SK-N-SH (cell line): ENCODE measurements at regions not wholly inside any gene's neighbourhood (a gene's known extent, or its start where the extent isn't known, plus 50 kb on each side); places are given as distances from the start of the nearest gene placed in this dataset.

ENCODE experiments used
- CTCF ChIA-PET: fragments of 300-600, 350-600 bp; formaldehyde crosslinking; extraction: SDS; loops from one replicate; lab custom pipeline; 2021; lab: Yijun Ruan, JAX
- POLR2A ChIA-PET: fragments of 350-600 bp; sonication (Branson Sonifier 250); formaldehyde crosslinking; extraction: SDS; loops from one replicate; lab custom pipeline; 2020; ENCODE audit warnings: antibody characterized with exemption, inconsistent platforms; lab: Yijun Ruan, JAX
- DNase-seq: peaks from one replicate; pipeline ENCODE4 v3.0.0; 2012
- H2AFZ ChIP-seq: fragments of 200-600 bp; sonication (generic); 2 replicates; pipeline ENCODE4 v1.8.1; 2016; ENCODE audit warnings: antibody characterized with exemption, mild to moderate bottlenecking, low read depth
- H3F3A ChIP-seq: fragments of 200-600 bp; sonication (generic); replicated peaks from 2 replicates; pipeline ENCODE3; 2016; ENCODE audit warnings: antibody characterized with exemption, mild to moderate bottlenecking; ENCODE audit not compliant: insufficient read depth
- H3K27ac ChIP-seq, 2 experiments: fragments of 200-500 bp in 1 of 2; fragments of 200-600 bp in 1 of 2; sonication (Bioruptor generic) in 1 of 2; sonication (generic), shearing (Covaris generic) in 1 of 2; 2 replicates each; pipeline versions ENCODE4 v1.5.1 to v1.6.1; 2014 to 2016; ENCODE audit warnings: low read depth in 2 of 2, inconsistent platforms in 1 of 2, low read length in 1 of 2, mild to moderate bottlenecking in 1 of 2, mixed read lengths in 1 of 2
- H3K27me3 ChIP-seq: fragments of 200-600 bp; sonication (generic), shearing (Covaris generic); 2 replicates; pipeline ENCODE4 v1.6.1; 2016; ENCODE audit warnings: mixed run types; ENCODE audit not compliant: insufficient read depth
- H3K36me3 ChIP-seq, 2 experiments: fragments of 200-500 bp in 1 of 2; fragments of 200-600 bp in 1 of 2; sonication (Bioruptor generic) in 1 of 2; sonication (generic) in 1 of 2; replicated peaks in 1 of 2; 2 replicates each; pipeline versions ENCODE3 to v1.5.1; 2014 to 2016; ENCODE audit warnings: low read length in 1 of 2, mild to moderate bottlenecking in 1 of 2; ENCODE audit not compliant: insufficient read depth in 2 of 2, control insufficient read depth in 1 of 2
- H3K4me1 ChIP-seq, 2 experiments: fragments of 200-500 bp in 1 of 2; fragments of 200-600 bp in 1 of 2; sonication (Bioruptor generic) in 1 of 2; sonication (generic), shearing (Covaris generic) in 1 of 2; 2 replicates each; pipeline versions ENCODE4 v1.5.1 to v1.6.1; 2014 to 2016; ENCODE audit warnings: low read depth in 1 of 2, low read length in 1 of 2, mixed run types in 1 of 2; ENCODE audit not compliant: insufficient read depth in 2 of 2, control insufficient read depth in 1 of 2
- H3K4me2 ChIP-seq: fragments of 200-600 bp; sonication (generic), shearing (Covaris generic); 2 replicates; pipeline ENCODE4 v1.6.1; 2017; ENCODE audit warnings: mixed run types
- H3K4me3 ChIP-seq, 2 experiments: fragments of 200-500 bp in 1 of 2; fragments of 200-600 bp in 1 of 2; sonication (Bioruptor generic) in 1 of 2; sonication (generic), shearing (Covaris generic) in 1 of 2; 2 replicates each; pipeline versions ENCODE4 v1.5.1 to v1.8.1; 2014 to 2016; ENCODE audit warnings: low read depth in 2 of 2, inconsistent platforms in 1 of 2, low read length in 1 of 2, mild to moderate bottlenecking in 1 of 2, mixed read lengths in 1 of 2, moderate library complexity in 1 of 2
- H3K79me2 ChIP-seq: fragments of 200-600 bp; sonication (generic); 2 replicates; pipeline ENCODE4 v1.8.1; 2017; ENCODE audit warnings: mild to moderate bottlenecking; ENCODE audit not compliant: insufficient read depth
- H3K9ac ChIP-seq: fragments of 200-600 bp; sonication (generic); 2 replicates; pipeline ENCODE4 v1.6.1; 2017; ENCODE audit warnings: mixed run types
- H3K9me2 ChIP-seq: fragments of 200-600 bp; sonication (generic); 2 replicates; pipeline ENCODE4 v1.6.1; 2017; ENCODE audit warnings: mixed run types
- H3K9me3 ChIP-seq: fragments of 200-600 bp; sonication (generic); 2 replicates; pipeline ENCODE4 v1.6.1; 2017; ENCODE audit warnings: mixed run types, mild to moderate bottlenecking, moderate library complexity
- H4K20me1 ChIP-seq: fragments of 200-600 bp; sonication (generic); 2 replicates; pipeline ENCODE4 v1.6.1; 2017; ENCODE audit warnings: mild to moderate bottlenecking, mixed run types; ENCODE audit not compliant: insufficient read depth
- EP300 ChIP-seq, 2 experiments: IDR thresholded peaks; 2 replicates each; pipeline versions ENCODE4 v1.4.0 to v1.6.1; 2012; ENCODE audit warnings: borderline replicate concordance in 1 of 2, low read depth in 1 of 2, low read length in 1 of 2
- GATA2 ChIP-seq: sonication (generic); formaldehyde crosslinking; IDR thresholded peaks from 2 replicates; pipeline ENCODE4 v1.5.0; 2020; ENCODE audit warnings: mild to moderate bottlenecking, missing genetic modification reagents
- IRF3 ChIP-seq: fragments of 150-350 bp; IDR thresholded peaks from 2 replicates; pipeline ENCODE4 v1.6.1; 2016; ENCODE audit warnings: mild to moderate bottlenecking, low read depth, low read length
- JUND ChIP-seq: IDR thresholded peaks from 2 replicates; pipeline ENCODE4 v1.4.0; 2012
- MAX ChIP-seq: IDR thresholded peaks from 2 replicates; pipeline ENCODE4 v1.4.0; 2012; ENCODE audit warnings: low read depth
- MXI1 ChIP-seq: IDR thresholded peaks from 2 replicates; pipeline ENCODE4 v1.6.1; 2012; ENCODE audit warnings: mild to moderate bottlenecking, low read depth, low read length, improper control_type of control experiment
- NRF1 ChIP-seq: IDR thresholded peaks from 2 replicates; pipeline ENCODE4 v1.6.1; 2012; ENCODE audit warnings: low read depth, mild to moderate bottlenecking, low read length
- RAD21 ChIP-seq: IDR thresholded peaks from 2 replicates; pipeline ENCODE4 v1.6.1; 2012; ENCODE audit warnings: mild to moderate bottlenecking, low read length
- SIN3A ChIP-seq: IDR thresholded peaks from 2 replicates; pipeline ENCODE4 v1.6.1; 2012; ENCODE audit warnings: low read depth, mild to moderate bottlenecking, low read length, moderate library complexity, borderline replicate concordance
- TAF1 ChIP-seq: IDR thresholded peaks from 2 replicates; pipeline ENCODE4 v1.6.1; 2012; ENCODE audit warnings: low read depth, mild to moderate bottlenecking, low read length, moderate library complexity, borderline replicate concordance
- USF1 ChIP-seq: IDR thresholded peaks from 2 replicates; pipeline ENCODE4 v1.4.0; 2012; ENCODE audit warnings: low read depth, borderline replicate concordance
- USF2 ChIP-seq: fragments of 150-350 bp; IDR thresholded peaks from 2 replicates; pipeline ENCODE4 v1.6.1; 2017; ENCODE audit warnings: antibody characterized with exemption, low read length, low read depth, borderline replicate concordance
- YY1 ChIP-seq: IDR thresholded peaks from 2 replicates; pipeline ENCODE4 v1.4.0; 2012; ENCODE audit warnings: low read depth, mild to moderate bottlenecking
- ZBTB33 ChIP-seq: IDR thresholded peaks from 2 replicates; pipeline ENCODE4 v1.4.0; 2012; ENCODE audit warnings: low read depth, borderline replicate concordance
- whole genome bisulfite sequencing: methylation state at CpG from one replicate; pipeline ENCODE4 v1.1.6; 2017; ENCODE audit warnings: low lambda C conversion rate; 5-methylcytosine and 5-hydroxymethylcytosine counted together

GRCh38 chr4:112942997-112943396, 106.5 kb upstream of the ANK2 start:
- no peaks in the 10 kb centered on the region for H3K9me3 ChIP-seq
- CTCF ChIA-PET = interaction anchor here (0.6 to 9.2 kb wide), 11 partner anchors 9 to 349 kb away, joined by 3 to 79 read pairs (median 10); no protein-coding TSS in a partner anchor
- TF ChIP-seq NRF1 (no peak), USF2 (no peak), GATA2 (no peak), IRF3 (no peak), YY1 (no peak), MXI1 (no peak), SIN3A (no peak), TAF1 (no peak), ZBTB33 (no peak), MAX (no peak), USF1 (no peak), JUND (no peak), RAD21 (no peak), EP300 (IDR thresholded peaks at IDR 0.05; ENCODE audit: borderline replicate concordance in 1 of 2, low read depth in 1 of 2, low read length in 1 of 2) (no peak)
- TF ChIP-seq, all 33 proteins: peak for 0
- H3K4me2 ChIP-seq = no peak overlapping the region
- no peaks in the 10 kb centered on the region for H3K9me2 ChIP-seq
- peaks cover 0 to 36% of the 10 kb centered on the region in 2 experiments; a peak in 2 of 4 replicates for H3K4me1 ChIP-seq
- H2AFZ ChIP-seq = no peak overlapping the region
- H3K9ac ChIP-seq = no peak overlapping the region
- no peaks in the 10 kb centered on the region for H3K27me3 ChIP-seq
- no peaks in the 10 kb centered on the region for H3K79me2 ChIP-seq
- H3F3A ChIP-seq = no peaks in the 10 kb centered on the region
- peak overlapping the region in 1 of 2 experiments; percentile 97; a peak in 2 of 4 replicates for H3K27ac ChIP-seq
- 62% methylated on average over 2 of the region's 2 CpGs for WGBS
- POLR2A ChIA-PET = no interaction called here
- DNase-seq = no peak
- no peaks in the 10 kb centered on the region for H3K36me3 ChIP-seq
- no peak overlapping the region; a peak in 1 of 4 replicates for H3K4me3 ChIP-seq
- no peaks in the 10 kb centered on the region for H4K20me1 ChIP-seq
